ENCODE measurements at regions not wholly inside any gene's neighbourhood (a gene's known extent, or its start where the extent isn't known, plus 50 kb on each side); places are given as distances from the start of the nearest gene placed in this dataset.

DNA sequence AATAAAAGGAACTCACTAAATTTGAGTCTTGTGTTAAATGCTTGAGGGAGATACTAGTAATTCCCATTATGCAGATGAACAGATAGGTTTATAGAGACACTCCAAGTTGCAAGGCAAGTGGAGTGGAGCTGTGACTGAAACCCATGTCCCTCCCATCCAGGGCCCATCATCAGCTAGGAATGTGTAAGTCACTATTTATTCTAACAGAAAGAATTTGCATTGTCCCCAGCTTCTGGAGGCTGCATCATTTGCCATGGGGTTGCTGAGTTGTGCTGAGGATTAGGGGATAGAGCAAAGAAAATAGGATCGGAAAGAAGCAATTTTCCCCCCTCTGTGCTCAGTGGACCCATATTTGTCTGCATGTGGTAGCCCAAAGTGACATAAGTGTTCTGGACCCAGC is 197.4 kb upstream of the RGMA start:
- no peak overlapping the region for H2AFZ ChIP-seq (ENCODE audit: low read depth, low read length)
- H3K79me2 ChIP-seq (ENCODE audit: insufficient read depth, low read length), result peaks cover 6% of the 10 kb centered on the region; the same call in 1 of the 2 replicates
- no peaks in the 10 kb centered on the region; the same call in 1 of the 2 replicates for H3K36me3 ChIP-seq (ENCODE audit: insufficient read depth, low read length)
- TF ChIP-seq EZH2 (IDR thresholded peaks at IDR 0.05; ENCODE audit: borderline replicate concordance, low read depth, low read length, severe bottlenecking), result no peak
- TF ChIP-seq, protein P1, sequence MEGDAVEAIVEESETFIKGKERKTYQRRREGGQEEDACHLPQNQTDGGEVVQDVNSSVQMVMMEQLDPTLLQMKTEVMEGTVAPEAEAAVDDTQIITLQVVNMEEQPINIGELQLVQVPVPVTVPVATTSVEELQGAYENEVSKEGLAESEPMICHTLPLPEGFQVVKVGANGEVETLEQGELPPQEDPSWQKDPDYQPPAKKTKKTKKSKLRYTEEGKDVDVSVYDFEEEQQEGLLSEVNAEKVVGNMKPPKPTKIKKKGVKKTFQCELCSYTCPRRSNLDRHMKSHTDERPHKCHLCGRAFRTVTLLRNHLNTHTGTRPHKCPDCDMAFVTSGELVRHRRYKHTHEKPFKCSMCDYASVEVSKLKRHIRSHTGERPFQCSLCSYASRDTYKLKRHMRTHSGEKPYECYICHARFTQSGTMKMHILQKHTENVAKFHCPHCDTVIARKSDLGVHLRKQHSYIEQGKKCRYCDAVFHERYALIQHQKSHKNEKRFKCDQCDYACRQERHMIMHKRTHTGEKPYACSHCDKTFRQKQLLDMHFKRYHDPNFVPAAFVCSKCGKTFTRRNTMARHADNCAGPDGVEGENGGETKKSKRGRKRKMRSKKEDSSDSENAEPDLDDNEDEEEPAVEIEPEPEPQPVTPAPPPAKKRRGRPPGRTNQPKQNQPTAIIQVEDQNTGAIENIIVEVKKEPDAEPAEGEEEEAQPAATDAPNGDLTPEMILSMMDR (IDR thresholded peaks at IDR 0.05; ENCODE audit: borderline replicate concordance, extremely low read depth, low read length, poor library complexity, severe bottlenecking), result no peak
- ATAC-seq (ENCODE audit: insufficient read depth, low read depth) (no peak), DNase-seq (no peak)
- H3K27ac ChIP-seq (ENCODE audit: low read length), result no peak overlapping the region; the same call in 1 of the 2 replicates
- H3K27me3 ChIP-seq (ENCODE audit: insufficient read depth, low read length, poor library complexity), result no peaks in the 10 kb centered on the region
- H4K20me1 ChIP-seq (ENCODE audit: insufficient read depth, low read length), result no peaks in the 10 kb centered on the region
- H3K9ac ChIP-seq (ENCODE audit: low read depth, low read length), result no peak overlapping the region
- no peak overlapping the region for H3K4me3 ChIP-seq (ENCODE audit: low read depth in 1 of 2, low read length in 2 of 2)
- H3K4me1 ChIP-seq (ENCODE audit: insufficient read depth, low read length), result peaks cover 43% of the 10 kb centered on the region
- H3K4me2 ChIP-seq (ENCODE audit: insufficient read depth, low read length), result no peak overlapping the region
- no peaks in the 10 kb centered on the region for H3K9me3 ChIP-seq (ENCODE audit: insufficient read depth, low read length, severe bottlenecking)

DNA sequence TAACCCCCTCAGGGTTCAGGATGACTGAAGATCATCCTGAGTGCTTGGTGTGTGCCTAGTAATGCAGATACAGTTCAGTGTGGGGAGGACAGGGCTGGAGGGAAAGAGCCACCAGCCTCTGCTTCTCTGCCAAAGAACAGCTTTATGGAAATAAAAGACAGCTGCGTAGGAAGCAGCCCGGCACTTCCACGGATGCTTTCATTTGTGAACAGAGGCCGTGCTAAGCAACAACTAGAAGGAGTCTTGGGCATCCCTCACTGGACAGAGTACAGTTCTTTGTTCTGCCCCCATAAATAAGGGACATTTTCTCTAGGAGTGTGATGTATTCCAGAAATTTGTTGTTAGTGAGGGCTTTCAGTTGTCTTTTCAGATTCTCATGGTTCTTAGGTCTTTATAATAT is 194.8 kb upstream of the RGMA start:
- H4K20me1 ChIP-seq (ENCODE audit: insufficient read depth, low read length), result no peaks in the 10 kb centered on the region
- no peaks in the 10 kb centered on the region for H3K9me3 ChIP-seq (ENCODE audit: insufficient read depth, low read length, severe bottlenecking)
- no peaks in the 10 kb centered on the region; the same call in 1 of the 2 replicates for H3K36me3 ChIP-seq (ENCODE audit: insufficient read depth, low read length)
- H3K4me1 ChIP-seq (ENCODE audit: insufficient read depth, low read length), result peaks cover 17% of the 10 kb centered on the region
- ATAC-seq (ENCODE audit: insufficient read depth, low read depth) (no peak), DNase-seq (no peak)
- TF ChIP-seq EZH2 (IDR thresholded peaks at IDR 0.05; ENCODE audit: borderline replicate concordance, low read depth, low read length, severe bottlenecking), result no peak
- TF ChIP-seq, protein P1 (IDR thresholded peaks at IDR 0.05; ENCODE audit: borderline replicate concordance, extremely low read depth, low read length, poor library complexity, severe bottlenecking), result no peak
- no peak overlapping the region for H3K4me2 ChIP-seq (ENCODE audit: insufficient read depth, low read length)
- H3K9ac ChIP-seq (ENCODE audit: low read depth, low read length), result no peak overlapping the region
- no peak overlapping the region for H3K27ac ChIP-seq (ENCODE audit: low read length)
- H3K4me3 ChIP-seq (ENCODE audit: low read depth in 1 of 2, low read length in 2 of 2), result no peak overlapping the region
- no peak overlapping the region for H2AFZ ChIP-seq (ENCODE audit: low read depth, low read length)
- H3K27me3 ChIP-seq (ENCODE audit: insufficient read depth, low read length, poor library complexity), result no peaks in the 10 kb centered on the region
- peaks cover 6% of the 10 kb centered on the region; the same call in 1 of the 2 replicates for H3K79me2 ChIP-seq (ENCODE audit: insufficient read depth, low read length)

DNA sequence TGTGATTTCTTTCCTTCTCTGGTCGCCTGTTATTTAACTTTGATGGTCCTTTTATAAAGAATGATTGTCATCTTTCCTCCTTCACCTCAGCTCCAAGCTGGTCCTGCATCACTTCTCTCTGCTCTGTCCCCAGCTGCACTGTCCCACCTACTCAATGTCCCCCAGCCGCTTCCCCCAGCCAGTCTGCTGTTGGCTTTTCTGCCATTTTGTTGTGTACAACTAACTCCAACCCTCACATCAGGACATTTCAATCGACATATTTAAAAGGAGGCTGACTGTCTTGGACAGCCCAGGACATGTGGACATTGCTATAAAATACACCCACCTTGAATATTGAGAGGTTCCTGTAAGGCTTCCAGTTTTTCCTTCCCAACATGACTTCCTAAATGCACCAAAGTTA is 193.8 kb upstream of the RGMA start:
- Histone ChIP-seq H3K36me3 (ENCODE audit: insufficient read depth, low read length) (no peaks in the 10 kb centered on the region; the same call in 1 of the 2 replicates), H2AFZ (ENCODE audit: low read depth, low read length) (no peak overlapping the region), H3K9me3 (ENCODE audit: insufficient read depth, low read length, severe bottlenecking) (no peaks in the 10 kb centered on the region), H3K27me3 (ENCODE audit: insufficient read depth, low read length, poor library complexity) (no peaks in the 10 kb centered on the region), H3K4me2 (ENCODE audit: insufficient read depth, low read length) (no peak overlapping the region), H3K9ac (ENCODE audit: low read depth, low read length) (no peak overlapping the region), H3K79me2 (ENCODE audit: insufficient read depth, low read length) (peaks cover 6% of the 10 kb centered on the region; the same call in 1 of the 2 replicates), H3K27ac (ENCODE audit: low read length) (no peak overlapping the region), H3K4me3 (ENCODE audit: low read depth in 1 of 2, low read length in 2 of 2) (no peak overlapping the region), H4K20me1 (ENCODE audit: insufficient read depth, low read length) (no peaks in the 10 kb centered on the region), H3K4me1 (ENCODE audit: insufficient read depth, low read length) (peaks cover 6% of the 10 kb centered on the region)
- TF ChIP-seq, protein P1 (IDR thresholded peaks at IDR 0.05; ENCODE audit: borderline replicate concordance, extremely low read depth, low read length, poor library complexity, severe bottlenecking), result no peak
- no peak for TF ChIP-seq EZH2 (IDR thresholded peaks at IDR 0.05; ENCODE audit: borderline replicate concordance, low read depth, low read length, severe bottlenecking)
- DNase-seq (no peak), ATAC-seq (ENCODE audit: insufficient read depth, low read depth) (no peak)

DNA sequence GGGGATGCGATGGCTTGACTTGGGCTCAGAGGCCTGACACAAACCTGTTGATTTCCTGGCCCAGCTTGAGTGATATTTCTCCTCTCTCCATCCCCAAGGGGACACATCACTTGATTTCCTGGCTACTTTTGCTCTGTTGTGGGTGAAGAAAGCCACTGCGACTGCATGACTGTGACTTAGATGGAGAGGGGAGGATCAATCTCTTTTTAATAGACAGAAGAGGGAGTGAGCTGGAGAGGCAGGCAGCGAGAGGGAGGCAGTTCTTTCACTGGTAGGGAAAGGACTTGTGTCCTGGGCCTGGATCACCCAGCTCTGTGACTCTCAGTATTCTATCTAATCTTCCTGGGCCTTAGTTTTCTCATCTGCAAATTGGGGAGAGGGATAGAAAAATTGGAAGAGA is 189.8 kb upstream of the RGMA start:
- no peak overlapping the region for H2AFZ ChIP-seq (ENCODE audit: low read depth, low read length)
- H3K27ac ChIP-seq (ENCODE audit: low read length), result no peak overlapping the region
- no peaks in the 10 kb centered on the region for H3K36me3 ChIP-seq (ENCODE audit: insufficient read depth, low read length)
- no peak overlapping the region for H3K9ac ChIP-seq (ENCODE audit: low read depth, low read length)
- H3K27me3 ChIP-seq (ENCODE audit: insufficient read depth, low read length, poor library complexity), result no peaks in the 10 kb centered on the region
- H3K4me2 ChIP-seq (ENCODE audit: insufficient read depth, low read length), result no peak overlapping the region
- no peak overlapping the region for H3K4me3 ChIP-seq (ENCODE audit: low read depth in 1 of 2, low read length in 2 of 2)
- H4K20me1 ChIP-seq (ENCODE audit: insufficient read depth, low read length), result no peaks in the 10 kb centered on the region
- H3K4me1 ChIP-seq (ENCODE audit: insufficient read depth, low read length), result no peaks in the 10 kb centered on the region
- ATAC-seq (ENCODE audit: insufficient read depth, low read depth) (0 out of 3 replicates have a peak, but pooled peaks have one; percentile 22), DNase-seq (no peak)
- H3K79me2 ChIP-seq (ENCODE audit: insufficient read depth, low read length), result no peaks in the 10 kb centered on the region
- H3K9me3 ChIP-seq (ENCODE audit: insufficient read depth, low read length, severe bottlenecking), result no peaks in the 10 kb centered on the region
- TF ChIP-seq EZH2 (IDR thresholded peaks at IDR 0.05; ENCODE audit: borderline replicate concordance, low read depth, low read length, severe bottlenecking), result no peak
- TF ChIP-seq, protein P1 (IDR thresholded peaks at IDR 0.05; ENCODE audit: borderline replicate concordance, extremely low read depth, low read length, poor library complexity, severe bottlenecking), result no peak
